B cell (primary cell): ENCODE measurements at regions not wholly inside any gene's neighbourhood (a gene's known extent, or its start where the extent isn't known, plus 50 kb on each side); places are given as distances from the start of the nearest gene placed in this dataset.

ENCODE experiments used
- EZH2 ChIP-seq: IDR thresholded peaks from 2 replicates; pipeline ENCODE4 v1.6.1; 2012; ENCODE audit warnings: borderline replicate concordance, low read depth, mild to moderate bottlenecking, moderate library complexity, low read length; ENCODE audit not compliant: insufficient read depth, poor library complexity, severe bottlenecking
- TF ChIP-seq, protein P1 (sequence below): fragments of 200-600 bp; IDR thresholded peaks from one replicate; pipeline ENCODE4 v1.8.0; 2022; ENCODE audit warnings: antibody characterized with exemption, mild to moderate bottlenecking

DNA sequence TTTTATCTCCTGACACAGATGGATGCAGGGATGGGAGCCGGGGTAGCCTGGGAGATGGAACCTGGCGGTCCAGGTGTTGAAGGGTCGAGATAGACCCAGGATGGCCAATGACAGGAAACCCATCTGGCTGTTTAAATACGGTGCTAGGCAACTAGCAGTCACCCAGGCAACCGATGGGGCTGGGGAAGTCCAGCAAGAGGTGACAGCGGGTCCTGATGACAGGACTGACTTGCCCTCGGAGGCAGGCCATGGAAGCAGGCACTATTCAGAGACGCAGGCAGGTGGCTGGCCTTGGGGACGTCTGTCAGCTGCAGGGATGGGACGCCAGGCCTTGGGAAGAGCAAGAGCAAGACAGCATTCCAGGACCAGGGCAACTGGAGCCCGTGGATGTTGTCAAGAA is 135.4 kb upstream of the RALGAPA2 start:
- TF ChIP-seq, protein P1, sequence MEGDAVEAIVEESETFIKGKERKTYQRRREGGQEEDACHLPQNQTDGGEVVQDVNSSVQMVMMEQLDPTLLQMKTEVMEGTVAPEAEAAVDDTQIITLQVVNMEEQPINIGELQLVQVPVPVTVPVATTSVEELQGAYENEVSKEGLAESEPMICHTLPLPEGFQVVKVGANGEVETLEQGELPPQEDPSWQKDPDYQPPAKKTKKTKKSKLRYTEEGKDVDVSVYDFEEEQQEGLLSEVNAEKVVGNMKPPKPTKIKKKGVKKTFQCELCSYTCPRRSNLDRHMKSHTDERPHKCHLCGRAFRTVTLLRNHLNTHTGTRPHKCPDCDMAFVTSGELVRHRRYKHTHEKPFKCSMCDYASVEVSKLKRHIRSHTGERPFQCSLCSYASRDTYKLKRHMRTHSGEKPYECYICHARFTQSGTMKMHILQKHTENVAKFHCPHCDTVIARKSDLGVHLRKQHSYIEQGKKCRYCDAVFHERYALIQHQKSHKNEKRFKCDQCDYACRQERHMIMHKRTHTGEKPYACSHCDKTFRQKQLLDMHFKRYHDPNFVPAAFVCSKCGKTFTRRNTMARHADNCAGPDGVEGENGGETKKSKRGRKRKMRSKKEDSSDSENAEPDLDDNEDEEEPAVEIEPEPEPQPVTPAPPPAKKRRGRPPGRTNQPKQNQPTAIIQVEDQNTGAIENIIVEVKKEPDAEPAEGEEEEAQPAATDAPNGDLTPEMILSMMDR: no peak
- TF ChIP-seq EZH2: no peak
